AG08396 (cell line): ENCODE measurements at regions not wholly inside any gene's neighbourhood (a gene's known extent, or its start where the extent isn't known, plus 50 kb on each side); places are given as distances from the start of the nearest gene placed in this dataset.
"Not testable (repeated sequence)": the region's sequence is repeated elsewhere in the genome, so short reads cannot be mapped to it uniquely, and the experiment has no call there.

Source experiments
- DNase-seq: peaks from one replicate; pipeline ENCODE4 v3.0.0; 2012; ENCODE audit warnings: low spot score, mixed read lengths

DNA sequence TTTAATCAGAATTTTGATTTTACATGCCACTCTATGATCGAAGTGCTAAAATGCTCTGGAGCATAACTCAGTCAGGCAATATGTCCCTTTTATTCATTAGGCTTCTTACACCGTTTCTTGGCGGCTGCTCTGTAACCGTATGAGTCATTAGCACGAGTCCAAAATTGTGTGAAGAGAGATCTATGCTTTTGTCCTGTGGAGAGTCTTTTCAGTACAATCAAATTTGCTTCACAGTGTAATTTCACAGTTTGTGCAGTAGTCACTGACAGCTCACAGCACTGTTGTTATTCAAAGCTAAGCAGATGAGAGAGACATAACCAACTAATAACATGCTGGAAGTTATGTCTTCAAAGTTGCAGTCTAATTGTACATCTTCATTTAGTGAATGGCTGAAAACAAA lies 167.8 kb downstream of the PCDH10 start:
- no peak for DNase-seq

GRCh38 chr4:133314991-133315390 lies 165.9 kb downstream of the PCDH10 start:
- DNase-seq = no peak

- DNase-seq = no peak
These were observed 138.3 kb downstream of the PCDH10 start for GRCh38 chr4:133287396-133287795.

- DNase-seq = no peak
These were observed 129.5 kb downstream of the PCDH10 start for GRCh38 chr4:133278591-133278990.

GRCh38 chr4:133277940-133278339 lies 128.8 kb downstream of the PCDH10 start:
- not testable (repeated sequence) for DNase-seq

GRCh38 chr4:133275246-133275645 lies 126.2 kb downstream of the PCDH10 start:
- DNase-seq = no peak

GRCh38 chr4:133273401-133273800 lies 124.3 kb downstream of the PCDH10 start:
- DNase-seq = no peak

- no peak for DNase-seq
These were observed 121.0 kb downstream of the PCDH10 start for GRCh38 chr4:133270021-133270570.

DNA sequence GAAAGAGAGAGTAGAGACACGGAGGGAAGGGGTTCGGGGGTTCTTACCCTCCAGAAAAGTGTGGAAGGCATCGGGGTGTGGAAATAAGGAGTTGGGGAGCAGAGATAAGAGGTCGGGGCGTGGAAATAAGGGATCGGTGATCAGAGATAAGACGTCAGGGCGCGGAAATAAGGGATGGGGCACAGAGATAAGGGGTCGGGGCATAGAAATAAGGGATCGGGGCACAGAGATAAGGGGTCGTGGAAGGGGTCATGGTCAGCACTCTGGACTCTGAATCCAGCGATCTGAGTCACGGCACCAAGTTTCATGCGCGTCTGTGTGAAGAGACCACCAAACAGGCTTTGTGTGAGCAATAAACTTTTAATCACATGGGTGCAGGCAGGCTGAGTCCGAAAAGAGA lies 119.1 kb downstream of the PCDH10 start:
- DNase-seq = no peak

DNA sequence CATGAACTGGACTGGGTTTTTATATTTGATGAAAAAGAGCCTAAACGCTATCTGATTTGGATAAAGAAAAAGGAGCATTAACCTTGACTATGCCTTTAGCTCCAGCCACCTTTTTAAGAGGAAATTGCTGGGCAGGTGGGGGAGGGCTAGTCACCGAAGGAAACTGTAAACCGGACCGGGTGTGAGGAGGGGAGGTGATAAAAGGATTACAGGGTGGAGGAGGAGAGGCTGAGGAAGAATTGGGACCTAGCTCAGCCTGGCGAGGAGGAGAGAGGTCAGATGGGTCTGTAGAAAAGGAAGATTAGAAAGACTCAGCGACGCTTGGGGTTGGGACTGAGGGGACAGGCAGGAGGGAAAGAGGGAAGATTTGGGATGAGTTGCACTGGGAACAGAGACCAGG lies 118.4 kb downstream of the PCDH10 start:
- not testable (repeated sequence) for DNase-seq

DNA sequence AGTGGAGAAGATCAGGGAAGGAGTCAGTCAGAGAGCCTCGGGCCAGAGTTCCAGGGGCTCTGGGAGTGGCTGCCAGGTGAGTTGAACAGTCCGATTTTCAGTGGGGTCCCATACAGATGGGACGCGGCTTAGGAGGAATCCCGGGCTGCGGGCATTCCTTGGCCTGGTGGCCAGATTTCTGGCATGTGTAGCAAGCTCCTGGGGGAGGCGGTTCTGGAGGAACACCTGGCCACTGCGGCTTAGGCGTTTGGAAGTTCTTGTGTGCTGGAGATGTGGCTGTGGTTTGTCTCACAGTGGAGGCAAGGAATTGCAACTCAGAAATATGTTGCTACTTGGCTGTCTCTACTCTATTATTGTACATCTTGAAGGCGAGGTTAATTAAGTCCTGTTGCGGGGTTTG lies 117.9 kb downstream of the PCDH10 start:
- DNase-seq = not testable (repeated sequence)

DNA sequence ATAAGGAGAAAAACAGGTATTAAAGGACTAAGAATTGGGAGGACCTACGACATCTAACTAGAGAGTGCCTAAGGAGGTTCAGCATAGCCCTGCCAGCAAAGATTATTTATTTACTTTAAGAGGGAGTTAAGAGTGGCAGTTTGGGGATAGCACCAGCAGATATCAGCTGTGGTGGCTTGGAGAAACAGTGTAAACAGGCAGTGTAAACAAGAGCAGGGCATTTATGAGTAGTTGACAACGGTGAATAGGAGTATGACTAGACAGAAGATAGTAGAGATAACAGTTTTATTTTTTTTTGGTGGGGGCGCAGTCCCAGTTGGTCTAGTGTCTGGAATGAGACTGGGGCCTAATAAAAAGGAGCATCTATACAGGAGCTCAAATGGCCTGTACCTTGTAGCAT lies 115.2 kb downstream of the PCDH10 start:
- DNase-seq = not testable (repeated sequence)

DNA sequence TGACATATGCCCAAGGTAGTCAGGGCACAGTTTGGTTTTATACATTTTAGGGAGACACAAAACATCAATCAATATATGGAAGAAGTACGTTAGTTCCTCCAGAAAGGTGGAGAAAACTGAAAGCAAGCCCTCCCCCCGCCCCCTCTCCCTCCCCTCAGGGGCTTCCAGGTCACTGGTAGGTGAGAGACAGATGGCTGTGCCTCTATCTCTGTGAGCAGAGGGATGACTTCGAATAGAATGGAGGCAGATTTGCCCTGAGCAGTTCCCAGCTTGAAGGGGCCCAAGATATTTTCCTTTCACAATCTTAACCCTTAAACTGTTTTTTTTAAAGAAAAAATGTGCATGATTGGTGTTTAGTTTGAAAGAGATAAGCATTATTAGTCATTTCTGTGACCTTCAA lies 114.0 kb downstream of the PCDH10 start:
- no peak for DNase-seq

GRCh38 chr4:133247861-133248260 lies 98.8 kb downstream of the PCDH10 start:
- no peak for DNase-seq

GRCh38 chr4:133245226-133245625 lies 96.1 kb downstream of the PCDH10 start:
- DNase-seq = no peak
